ENCODE measurements at regions not wholly inside any gene's neighbourhood (a gene's known extent, or its start where the extent isn't known, plus 50 kb on each side); places are given as distances from the start of the nearest gene placed in this dataset.

GRCh38 chr4:114497116-114497515, 101.5 kb upstream of the UGT8 start:
- TF ChIP-seq, protein P1, sequence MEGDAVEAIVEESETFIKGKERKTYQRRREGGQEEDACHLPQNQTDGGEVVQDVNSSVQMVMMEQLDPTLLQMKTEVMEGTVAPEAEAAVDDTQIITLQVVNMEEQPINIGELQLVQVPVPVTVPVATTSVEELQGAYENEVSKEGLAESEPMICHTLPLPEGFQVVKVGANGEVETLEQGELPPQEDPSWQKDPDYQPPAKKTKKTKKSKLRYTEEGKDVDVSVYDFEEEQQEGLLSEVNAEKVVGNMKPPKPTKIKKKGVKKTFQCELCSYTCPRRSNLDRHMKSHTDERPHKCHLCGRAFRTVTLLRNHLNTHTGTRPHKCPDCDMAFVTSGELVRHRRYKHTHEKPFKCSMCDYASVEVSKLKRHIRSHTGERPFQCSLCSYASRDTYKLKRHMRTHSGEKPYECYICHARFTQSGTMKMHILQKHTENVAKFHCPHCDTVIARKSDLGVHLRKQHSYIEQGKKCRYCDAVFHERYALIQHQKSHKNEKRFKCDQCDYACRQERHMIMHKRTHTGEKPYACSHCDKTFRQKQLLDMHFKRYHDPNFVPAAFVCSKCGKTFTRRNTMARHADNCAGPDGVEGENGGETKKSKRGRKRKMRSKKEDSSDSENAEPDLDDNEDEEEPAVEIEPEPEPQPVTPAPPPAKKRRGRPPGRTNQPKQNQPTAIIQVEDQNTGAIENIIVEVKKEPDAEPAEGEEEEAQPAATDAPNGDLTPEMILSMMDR (conservative IDR thresholded peaks at IDR 0.05; ENCODE audit: low read depth, low read length), result no peak
- no peak for TF ChIP-seq EZH2 (IDR thresholded peaks at IDR 0.05; ENCODE audit: borderline replicate concordance, low read depth, low read length, poor library complexity, severe bottlenecking)
